ENCODE measurements at regions not wholly inside any gene's neighbourhood (a gene's known extent, or its start where the extent isn't known, plus 50 kb on each side); places are given as distances from the start of the nearest gene placed in this dataset.

- peaks cover 14% of the 10 kb centered on the region for H3K27me3 Mint-ChIP-seq (ENCODE audit: insufficient read depth, unreplicated experiment)
- BruUV-seq (replicated peaks), result no TSS peak
- no peak overlapping the region for H3K4me3 Mint-ChIP-seq (ENCODE audit: unreplicated experiment)
- DNase-seq (ENCODE audit: unreplicated experiment), result no peak
- H3K36me3 Mint-ChIP-seq (ENCODE audit: insufficient read depth, unreplicated experiment), result no peaks in the 10 kb centered on the region
- ChIA-PET POLR2A (no interaction called here), CTCF (no interaction called here)
- H3K27ac Mint-ChIP-seq (ENCODE audit: low read depth, unreplicated experiment), result no peak overlapping the region
- intact Hi-C loops (cut with micrococcal nuclease), result no loop called here
- H3K4me1 Mint-ChIP-seq (ENCODE audit: insufficient read depth, unreplicated experiment), result peaks cover 9% of the 10 kb centered on the region
- no peaks in the 10 kb centered on the region for H3K9me3 Mint-ChIP-seq (ENCODE audit: unreplicated experiment)
- no peak for TF ChIP-seq CTCF (IDR thresholded peaks at IDR 0.05; ENCODE audit: unreplicated experiment)
Observed at GRCh38 chr14:66065188-66065587, 421.0 kb upstream of the CCDC196 start.

GRCh38 chr14:66066981-66067776 is 419.0 kb upstream of the CCDC196 start:
- Mint-ChIP-seq H3K4me1 (ENCODE audit: insufficient read depth, unreplicated experiment) (peaks cover 15% of the 10 kb centered on the region), H3K27me3 (ENCODE audit: insufficient read depth, unreplicated experiment) (peaks cover 25% of the 10 kb centered on the region), H3K9me3 (ENCODE audit: unreplicated experiment) (no peaks in the 10 kb centered on the region), H3K4me3 (ENCODE audit: unreplicated experiment) (no peak overlapping the region), H3K27ac (ENCODE audit: low read depth, unreplicated experiment) (no peak overlapping the region), H3K36me3 (ENCODE audit: insufficient read depth, unreplicated experiment) (no peaks in the 10 kb centered on the region)
- no TSS peak for BruUV-seq (replicated peaks)
- no peak for TF ChIP-seq CTCF (IDR thresholded peaks at IDR 0.05; ENCODE audit: unreplicated experiment)
- POLR2A ChIA-PET, result no interaction called here
- no peak for DNase-seq (ENCODE audit: unreplicated experiment)
- intact Hi-C loops (cut with micrococcal nuclease), result no loop called here
- CTCF ChIA-PET, result interaction anchor here (0.5 to 1.7 kb wide), 5 partner anchors 11 to 110 kb away, joined by 3 to 5 read pairs (median 3); no protein-coding TSS in a partner anchor

- H3K4me3 Mint-ChIP-seq (ENCODE audit: unreplicated experiment), result no peak overlapping the region
- no peaks in the 10 kb centered on the region for H3K9me3 Mint-ChIP-seq (ENCODE audit: unreplicated experiment)
- H3K27ac Mint-ChIP-seq (ENCODE audit: low read depth, unreplicated experiment), result no peak overlapping the region
- ChIA-PET POLR2A (interaction anchor here (0.7 kb wide), 1 partner anchor 29 kb away, joined by 3 read pairs; no protein-coding TSS in a partner anchor), CTCF (interaction anchor here (0.5 to 1.2 kb wide), 3 partner anchors 18 to 515 kb away, joined by 3 read pairs; no protein-coding TSS in a partner anchor)
- BruUV-seq (replicated peaks), result no TSS peak
- DNase-seq (ENCODE audit: unreplicated experiment), result peak; percentile 2
- intact Hi-C loops (cut with micrococcal nuclease), result no loop called here
- H3K27me3 Mint-ChIP-seq (ENCODE audit: insufficient read depth, unreplicated experiment), result peaks cover 25% of the 10 kb centered on the region
- no peak for TF ChIP-seq CTCF (IDR thresholded peaks at IDR 0.05; ENCODE audit: unreplicated experiment)
- no peaks in the 10 kb centered on the region for H3K36me3 Mint-ChIP-seq (ENCODE audit: insufficient read depth, unreplicated experiment)
- H3K4me1 Mint-ChIP-seq (ENCODE audit: insufficient read depth, unreplicated experiment), result peaks cover 15% of the 10 kb centered on the region
Observed at GRCh38 chr14:66069036-66069435, 417.1 kb upstream of the CCDC196 start.

- CTCF ChIA-PET, result interaction anchor here (0.7 to 2.7 kb wide), 12 partner anchors 9 to 905 kb away, joined by 3 to 17 read pairs (median 4); no protein-coding TSS in a partner anchor
- Mint-ChIP-seq H3K4me1 (ENCODE audit: insufficient read depth, unreplicated experiment) (peaks cover 15% of the 10 kb centered on the region), H3K27ac (ENCODE audit: low read depth, unreplicated experiment) (no peak overlapping the region), H3K36me3 (ENCODE audit: insufficient read depth, unreplicated experiment) (no peaks in the 10 kb centered on the region), H3K27me3 (ENCODE audit: insufficient read depth, unreplicated experiment) (peaks cover 25% of the 10 kb centered on the region), H3K4me3 (ENCODE audit: unreplicated experiment) (no peak overlapping the region), H3K9me3 (ENCODE audit: unreplicated experiment) (no peaks in the 10 kb centered on the region)
- TF ChIP-seq CTCF (IDR thresholded peaks at IDR 0.05; ENCODE audit: unreplicated experiment), result no peak
- POLR2A ChIA-PET, result no interaction called here
- BruUV-seq (replicated peaks), result no TSS peak
- DNase-seq (ENCODE audit: unreplicated experiment), result peak; percentile 60
- intact Hi-C loops (cut with micrococcal nuclease), result loop anchor here (2.0 to 10.0 kb wide), 3 partner anchors 107 to 655 kb away; no protein-coding TSS in a partner anchor
Observed at GRCh38 chr14:66069830-66070541, 416.2 kb upstream of the CCDC196 start.

Data from MCF 10A (cell line).